Mucosa of rectum (tissue), 2 donors: ENCODE measurements at regions not wholly inside any gene's neighbourhood (a gene's known extent, or its start where the extent isn't known, plus 50 kb on each side); places are given as distances from the start of the nearest gene placed in this dataset.
A peak's percentile ranks its signal among the peaks of the same experiment; 100 is the strongest.

Experiments used
- H3K27ac ChIP-seq, 2 donors: one replicate each; pipeline ENCODE4 v1.7.0; 2013; ENCODE audit warnings: inconsistent platforms in 2 of 2, low read depth in 2 of 2, low read length in 2 of 2
- H3K27me3 ChIP-seq, 2 donors: one replicate each; pipeline ENCODE4 v1.7.0; 2013; ENCODE audit warnings: low read length in 2 of 2; ENCODE audit not compliant: control insufficient read depth in 2 of 2, insufficient read depth in 2 of 2
- H3K36me3 ChIP-seq, 2 donors: one replicate each; pipeline ENCODE4 v1.7.0; 2013; ENCODE audit warnings: low read length in 2 of 2; ENCODE audit not compliant: control insufficient read depth in 2 of 2, insufficient read depth in 2 of 2
- H3K4me1 ChIP-seq, 2 donors: one replicate each; pipeline ENCODE4 v1.7.0; 2013; ENCODE audit warnings: low read length in 2 of 2, mild to moderate bottlenecking in 1 of 2; ENCODE audit not compliant: control insufficient read depth in 2 of 2, insufficient read depth in 2 of 2
- H3K4me3 ChIP-seq, 2 donors: one replicate each; pipeline ENCODE4 v1.7.0; 2013; ENCODE audit warnings: low read length in 2 of 2
- H3K9ac ChIP-seq, 2 donors: one replicate each; pipeline ENCODE4 v1.7.0; 2013; ENCODE audit warnings: low read length in 2 of 2, low read depth in 1 of 2, mild to moderate bottlenecking in 1 of 2
- H3K9me3 ChIP-seq, 2 donors: one replicate each; pipeline ENCODE4 v1.7.0; 2013; ENCODE audit warnings: low read length in 2 of 2; ENCODE audit not compliant: control insufficient read depth in 2 of 2
- donor health status: healthy.
- donor health status: Normal muscosa, but diverticular disease.

DNA sequence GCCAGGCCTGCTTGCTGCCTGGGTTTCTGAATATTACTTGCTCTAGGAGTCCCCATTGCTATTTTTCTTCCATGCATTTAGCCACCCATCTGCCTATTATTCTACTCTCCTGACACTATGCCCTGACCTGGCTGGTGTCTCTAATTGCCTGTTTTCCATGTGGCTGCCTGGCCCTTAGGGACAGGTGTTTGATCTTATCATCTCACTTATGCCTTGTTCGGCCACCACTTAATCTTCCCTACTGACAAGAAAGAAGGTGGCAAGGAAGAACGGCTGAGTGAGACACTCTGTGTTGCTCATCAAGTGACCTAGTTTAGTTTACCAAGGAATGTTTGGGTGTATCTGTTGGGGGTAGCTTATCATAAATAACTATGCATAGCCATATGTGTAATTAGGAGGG lies 50.4 kb upstream of the RAPH1 start:
- peak overlapping the region; percentile 16 to 71 for H3K27ac ChIP-seq
- H3K4me3 ChIP-seq, result no peak overlapping the region

DNA sequence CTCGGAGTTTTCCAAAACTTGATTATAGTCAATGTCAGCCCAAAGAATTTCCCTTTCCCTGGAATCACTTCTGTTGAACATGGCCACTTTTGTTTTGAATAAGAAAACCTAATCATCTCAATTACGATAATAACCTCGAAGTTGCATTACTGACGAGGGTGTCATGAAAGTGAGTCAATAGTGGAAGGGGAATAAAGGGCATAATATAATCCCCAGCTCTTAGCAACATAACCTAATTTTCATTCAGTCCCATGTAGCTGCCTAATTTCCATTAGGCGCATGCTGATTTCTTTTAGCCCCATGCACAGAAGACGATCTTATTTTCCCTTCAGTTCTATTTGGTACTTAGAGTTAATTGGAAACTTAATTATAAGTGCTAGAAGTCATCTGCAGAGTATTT lies 51.1 kb upstream of the RAPH1 start:
- no peak overlapping the region for H3K4me3 ChIP-seq
- no peaks in the 10 kb centered on the region for H3K27me3 ChIP-seq
- H3K9ac ChIP-seq, result no peak overlapping the region
- no peaks in the 10 kb centered on the region for H3K9me3 ChIP-seq
- no peak overlapping the region for H3K27ac ChIP-seq
- no peaks in the 10 kb centered on the region for H3K36me3 ChIP-seq
- peaks cover 33 to 45% of the 10 kb centered on the region in 2 donors for H3K4me1 ChIP-seq

More for the DNA sequence above, 50.4 kb upstream of the RAPH1 start:
- H3K9ac ChIP-seq, result no peak overlapping the region
- peaks cover 38 to 52% of the 10 kb centered on the region in 2 donors for H3K4me1 ChIP-seq
- H3K9me3 ChIP-seq, result no peaks in the 10 kb centered on the region
- no peaks in the 10 kb centered on the region for H3K36me3 ChIP-seq
- no peaks in the 10 kb centered on the region for H3K27me3 ChIP-seq

DNA sequence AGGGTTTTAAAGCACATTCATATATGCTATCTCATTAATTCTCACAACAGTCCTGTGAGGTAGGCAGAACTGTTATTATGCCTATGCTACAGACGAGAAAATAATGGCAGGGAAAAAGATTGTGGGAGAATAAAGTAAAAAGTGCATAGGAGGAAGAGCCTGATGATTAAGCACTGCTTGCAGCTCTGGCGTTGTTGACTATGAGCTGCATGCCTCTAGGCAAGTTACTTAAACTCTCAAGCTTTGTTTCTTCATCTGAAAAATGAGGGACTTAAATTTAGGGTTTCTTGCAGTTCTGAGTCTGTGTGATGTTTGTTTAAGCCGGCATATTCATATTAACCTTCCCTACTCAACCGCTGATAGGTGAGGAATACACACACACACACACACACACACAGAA lies 51.6 kb upstream of the RAPH1 start:
- H3K27ac ChIP-seq, result no peak overlapping the region
- no peaks in the 10 kb centered on the region for H3K27me3 ChIP-seq
- no peak overlapping the region for H3K9ac ChIP-seq
- H3K36me3 ChIP-seq, result no peaks in the 10 kb centered on the region
- H3K9me3 ChIP-seq, result no peaks in the 10 kb centered on the region
- peaks cover 28 to 41% of the 10 kb centered on the region in 2 donors for H3K4me1 ChIP-seq
- H3K4me3 ChIP-seq, result no peak overlapping the region

DNA sequence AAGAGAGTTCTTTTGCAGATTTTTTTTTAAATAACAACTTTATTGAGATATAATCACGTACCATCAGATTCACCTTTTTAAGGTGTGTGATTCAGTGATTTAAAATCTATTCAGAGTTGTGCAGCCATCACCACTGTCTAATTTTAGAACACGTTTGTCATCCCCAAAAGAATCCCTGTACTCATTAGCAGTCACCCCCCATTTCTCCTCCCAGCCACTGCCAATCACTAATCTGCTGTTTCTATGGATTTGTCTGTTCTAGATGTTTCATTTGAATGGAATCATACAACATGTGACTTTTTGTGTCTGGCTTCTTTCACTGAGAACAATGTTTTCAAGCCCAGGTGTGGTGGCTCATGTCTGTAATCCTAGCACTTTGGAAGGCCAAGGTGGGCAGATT lies 55.4 kb upstream of the RAPH1 start:
- no peaks in the 10 kb centered on the region for H3K36me3 ChIP-seq
- peaks cover 3 to 4% of the 10 kb centered on the region in 2 donors for H3K4me1 ChIP-seq
- H3K9me3 ChIP-seq, result no peaks in the 10 kb centered on the region
- no peak overlapping the region for H3K27ac ChIP-seq
- no peaks in the 10 kb centered on the region for H3K27me3 ChIP-seq
- H3K4me3 ChIP-seq, result no peak overlapping the region
- no peak overlapping the region for H3K9ac ChIP-seq

DNA sequence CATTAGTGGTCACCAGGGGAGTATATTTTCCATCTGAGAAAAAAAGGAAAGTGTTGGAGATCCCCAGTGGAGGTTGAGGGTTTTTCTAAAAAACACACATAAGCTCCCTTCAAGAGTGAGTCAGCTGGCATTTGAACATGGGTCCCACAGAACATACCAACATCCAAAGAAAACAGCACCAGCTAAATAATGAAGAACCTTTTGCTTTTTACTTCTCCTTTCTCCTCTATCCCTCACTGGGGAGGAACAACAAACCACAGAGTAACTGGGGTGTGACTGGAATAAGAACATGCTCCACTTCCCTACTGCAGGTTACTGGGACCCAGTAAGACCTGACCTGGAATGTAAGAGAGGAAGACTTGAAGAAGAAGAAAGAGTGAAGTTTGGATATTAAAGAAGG lies 56.5 kb upstream of the RAPH1 start:
- no peaks in the 10 kb centered on the region for H3K4me1 ChIP-seq
- no peak overlapping the region for H3K9ac ChIP-seq
- H3K9me3 ChIP-seq, result no peaks in the 10 kb centered on the region
- H3K4me3 ChIP-seq, result no peak overlapping the region
- H3K36me3 ChIP-seq, result no peaks in the 10 kb centered on the region
- H3K27me3 ChIP-seq, result no peaks in the 10 kb centered on the region
- H3K27ac ChIP-seq, result no peak overlapping the region

DNA sequence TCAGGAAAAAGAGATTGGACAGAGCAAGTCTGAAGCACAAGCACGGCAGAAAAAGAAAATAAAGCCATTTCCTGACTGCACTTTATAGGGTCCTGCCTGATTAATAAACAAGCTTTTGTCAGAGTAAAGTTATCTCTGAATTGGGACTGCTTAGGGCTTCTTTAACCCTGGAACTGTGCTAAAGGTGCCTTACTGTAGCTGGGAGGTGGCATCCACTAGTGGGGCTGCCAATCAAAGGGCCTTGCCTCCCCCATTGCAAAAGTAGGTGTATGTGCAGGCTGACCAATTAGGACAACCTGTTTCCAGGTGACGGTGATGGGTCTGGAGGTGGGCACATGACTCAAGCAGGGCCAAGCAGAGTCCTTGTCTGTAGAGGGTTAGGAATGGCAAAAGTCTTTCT lies 57.4 kb upstream of the RAPH1 start:
- Histone ChIP-seq H3K9ac (no peak overlapping the region), H3K27ac (no peak overlapping the region), H3K36me3 (no peaks in the 10 kb centered on the region)

DNA sequence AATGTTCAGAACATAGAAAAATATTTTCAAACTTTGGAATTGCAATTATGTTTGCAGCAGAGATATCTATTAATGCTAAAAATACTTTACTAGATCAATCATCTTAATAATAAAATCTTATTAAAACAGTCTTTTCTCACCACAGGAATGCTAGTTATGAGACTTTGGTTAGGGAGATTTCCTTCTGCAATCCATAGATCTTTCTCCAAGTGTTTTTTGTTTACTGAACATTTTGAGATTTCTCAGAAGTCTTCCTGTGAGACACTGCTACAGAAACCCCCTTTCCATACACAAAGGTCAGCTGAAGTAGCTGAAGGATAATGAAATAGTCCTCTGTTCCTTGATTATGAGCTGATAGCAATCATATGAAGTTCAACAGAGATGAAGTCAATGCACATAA lies 59.4 kb upstream of the RAPH1 start:
- H3K27me3 ChIP-seq, result no peaks in the 10 kb centered on the region
- H3K27ac ChIP-seq, result no peak overlapping the region
- no peaks in the 10 kb centered on the region for H3K36me3 ChIP-seq

More for the DNA sequence above, 57.4 kb upstream of the RAPH1 start:
- no peaks in the 10 kb centered on the region for H3K4me1 ChIP-seq
- H3K27me3 ChIP-seq, result no peaks in the 10 kb centered on the region
- H3K4me3 ChIP-seq, result no peak overlapping the region
- H3K9me3 ChIP-seq, result no peaks in the 10 kb centered on the region

DNA sequence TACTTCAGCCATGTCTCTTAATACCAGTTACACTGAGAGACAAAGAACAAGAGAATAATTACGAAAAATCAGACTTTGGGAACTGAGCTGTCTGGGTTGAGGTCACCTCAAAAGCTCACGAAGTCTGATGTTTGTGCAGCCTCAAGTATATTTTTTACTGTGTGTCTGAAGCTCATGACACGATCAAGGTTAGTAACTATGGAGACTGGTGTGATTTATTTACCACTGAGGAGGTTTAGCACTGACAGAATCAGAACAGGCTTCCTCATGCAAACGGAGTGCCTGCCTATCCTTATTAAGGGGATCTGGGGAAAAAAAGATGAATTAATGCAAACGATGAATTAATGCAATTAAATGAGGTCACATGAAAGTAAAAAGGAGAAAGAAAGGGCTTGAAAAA lies 61.1 kb upstream of the RAPH1 start:
- H3K4me1 ChIP-seq, result no peaks in the 10 kb centered on the region
- H3K27me3 ChIP-seq, result no peaks in the 10 kb centered on the region
- H3K9ac ChIP-seq, result no peak overlapping the region
- H3K36me3 ChIP-seq, result no peaks in the 10 kb centered on the region
- H3K4me3 ChIP-seq, result no peak overlapping the region
- H3K27ac ChIP-seq, result no peak overlapping the region
- H3K9me3 ChIP-seq, result no peaks in the 10 kb centered on the region

More for the DNA sequence above, 59.4 kb upstream of the RAPH1 start:
- no peaks in the 10 kb centered on the region for H3K9me3 ChIP-seq
- no peaks in the 10 kb centered on the region for H3K4me1 ChIP-seq
- no peak overlapping the region for H3K4me3 ChIP-seq
- no peak overlapping the region for H3K9ac ChIP-seq

DNA sequence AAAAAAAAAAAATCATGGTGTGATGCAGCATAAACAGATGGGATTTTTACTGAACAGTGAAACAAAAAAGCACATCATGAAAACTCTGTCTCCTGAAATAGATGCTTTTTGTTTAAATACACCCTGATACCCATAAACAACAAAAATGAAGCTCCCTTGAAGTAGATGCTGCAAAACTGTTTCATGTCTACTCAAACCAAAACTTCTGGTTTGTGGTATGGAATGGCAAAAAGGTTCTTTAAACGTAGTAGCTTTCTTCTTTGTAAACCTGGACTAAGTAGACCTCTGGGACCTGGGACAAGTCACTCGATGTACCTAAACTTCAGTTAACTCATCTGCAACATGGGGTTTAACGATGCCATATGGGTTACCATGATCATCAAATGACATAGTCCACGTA lies 64.4 kb upstream of the RAPH1 start:
- no peaks in the 10 kb centered on the region for H3K4me1 ChIP-seq
- no peak overlapping the region for H3K4me3 ChIP-seq
- H3K36me3 ChIP-seq, result no peaks in the 10 kb centered on the region
- no peak overlapping the region for H3K27ac ChIP-seq
- H3K27me3 ChIP-seq, result no peaks in the 10 kb centered on the region
- no peaks in the 10 kb centered on the region for H3K9me3 ChIP-seq
- H3K9ac ChIP-seq, result no peak overlapping the region

DNA sequence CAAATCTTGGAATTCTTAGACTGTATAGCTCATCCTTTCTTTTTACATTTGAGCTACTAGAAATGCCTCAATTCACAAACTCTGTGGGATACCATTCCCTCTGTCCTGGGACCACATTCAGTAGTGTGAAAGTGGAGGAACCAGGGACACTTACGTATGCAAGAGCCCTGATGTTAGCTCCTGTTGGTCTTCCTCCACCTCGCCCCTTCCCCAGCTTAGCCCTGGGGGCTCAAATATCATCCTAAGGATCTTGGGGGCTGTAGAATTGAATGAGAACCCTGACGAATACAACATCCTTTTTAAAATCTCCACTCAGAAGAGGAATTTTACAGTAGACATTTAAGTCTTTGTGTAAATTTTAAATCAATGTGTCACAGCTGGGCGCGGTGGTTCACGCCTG lies 65.2 kb upstream of the RAPH1 start:
- Histone ChIP-seq H3K9ac (no peak overlapping the region), H3K4me3 (no peak overlapping the region), H3K27ac (no peak overlapping the region), H3K4me1 (no peaks in the 10 kb centered on the region), H3K27me3 (no peaks in the 10 kb centered on the region), H3K9me3 (no peaks in the 10 kb centered on the region), H3K36me3 (no peaks in the 10 kb centered on the region)
